Stimulated activated CD4-positive, alpha-beta T cell treated with anti-CD3 and anti-CD28 coated beads, TNF-alpha, amount 100 ng/mL, for 1 hour (primary cell): ENCODE measurements at regions not wholly inside any gene's neighbourhood (a gene's known extent, or its start where the extent isn't known, plus 50 kb on each side); places are given as distances from the start of the nearest gene placed in this dataset.

ENCODE experiments used
- DNase-seq, 3 donors: peaks; one replicate each; pipeline ENCODE4 v3.0.0-alpha.2; 2020; ENCODE audit warnings: low read depth in 3 of 3, low spot score in 1 of 3

DNA sequence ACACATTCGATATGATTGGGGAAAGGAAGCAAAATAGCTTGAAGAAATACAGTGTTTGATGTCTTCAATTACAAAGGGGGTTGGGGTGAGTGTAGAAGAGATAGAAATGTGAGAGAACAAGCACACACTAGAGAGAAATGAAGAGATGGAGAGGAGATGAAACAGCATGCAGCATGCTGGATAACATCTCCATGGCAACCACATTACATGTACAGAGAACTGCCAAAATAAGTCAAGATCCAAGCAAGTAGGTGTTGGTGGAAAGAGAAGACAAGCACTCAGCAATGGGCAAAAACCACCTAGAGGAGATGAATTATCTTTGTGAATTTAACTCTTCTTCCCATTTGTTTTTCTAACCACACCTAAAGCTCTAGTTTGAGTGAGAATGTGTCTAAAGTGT is 289.8 kb downstream of the GRIN2B start:
- no peak for DNase-seq

DNA sequence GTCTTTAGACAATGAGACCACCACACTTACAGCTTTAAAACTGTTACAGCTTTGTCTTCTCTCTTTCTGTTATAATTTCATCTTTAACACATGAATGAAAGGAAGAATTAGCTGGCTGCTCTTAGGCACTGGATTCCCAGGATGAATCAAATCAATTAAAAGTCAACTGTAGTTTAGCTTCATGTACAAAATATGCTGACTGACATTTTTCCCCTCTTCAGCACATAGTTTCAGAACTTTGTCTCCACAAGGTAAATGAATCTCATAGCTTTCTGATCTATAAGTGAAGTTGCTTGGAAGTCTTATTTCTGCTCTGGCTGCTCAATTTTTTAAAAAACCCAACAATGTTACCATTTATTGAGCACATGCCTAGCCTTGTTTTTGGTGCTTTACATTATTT is 293.8 kb downstream of the GRIN2B start:
- no peak for DNase-seq

DNA sequence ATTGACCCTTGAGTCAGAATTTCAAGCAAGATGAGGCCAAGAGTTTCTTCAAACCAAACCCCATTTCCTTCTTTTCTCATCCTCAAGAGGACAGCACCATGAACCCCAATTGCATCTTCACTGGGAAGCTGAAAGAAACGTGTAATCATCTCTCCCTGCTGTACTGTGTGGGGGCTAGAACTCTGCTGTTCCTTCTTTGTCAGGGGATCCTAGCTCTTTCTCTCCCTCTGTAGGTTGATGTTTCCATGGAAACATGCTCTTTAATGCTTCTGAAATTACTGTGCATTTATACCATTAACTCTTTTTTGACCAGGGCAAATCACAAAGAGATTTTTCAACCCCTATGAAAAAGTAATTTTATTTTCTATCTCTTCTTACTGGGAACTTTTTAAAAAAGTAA is 295.1 kb downstream of the GRIN2B start:
- DNase-seq: no peak

DNA sequence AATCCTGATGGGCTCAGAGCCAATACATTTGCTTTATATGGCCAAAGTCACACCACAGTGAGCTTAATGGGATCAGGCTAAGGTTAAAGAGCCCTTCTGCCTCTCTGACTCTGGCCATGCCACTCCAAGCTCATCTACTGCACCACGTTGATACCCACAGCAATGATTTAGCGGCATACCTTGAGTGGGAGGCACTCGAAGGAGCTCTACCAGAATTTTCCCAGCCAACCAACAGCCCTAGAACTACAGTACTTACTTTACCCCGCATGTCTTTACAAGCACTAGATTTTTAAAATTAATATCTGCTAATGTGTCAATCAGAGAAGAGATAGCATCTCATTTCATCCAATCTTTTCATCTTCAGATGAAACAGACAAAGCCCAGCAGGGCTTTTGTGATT is 300.5 kb downstream of the GRIN2B start:
- DNase-seq: no peak

DNA sequence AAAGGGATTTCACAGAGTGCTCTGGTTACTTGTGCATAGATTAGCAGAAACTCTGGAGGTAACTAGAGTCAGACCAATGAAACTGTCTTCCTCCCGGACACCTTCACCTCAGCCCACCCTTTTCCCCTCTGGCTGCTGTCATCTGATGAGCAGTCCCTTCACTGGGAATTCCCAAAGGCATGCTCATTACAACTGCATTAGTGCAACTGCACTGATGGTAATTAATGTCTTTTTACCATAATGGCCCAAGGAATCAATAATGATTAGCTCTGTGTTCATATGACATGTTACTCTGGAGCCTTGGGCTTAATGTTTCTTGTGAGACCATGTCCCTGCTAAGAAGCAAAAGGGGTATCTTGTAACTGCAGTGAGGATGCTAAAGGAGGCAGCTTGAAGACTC is 304.5 kb downstream of the GRIN2B start:
- DNase-seq: no peak

DNA sequence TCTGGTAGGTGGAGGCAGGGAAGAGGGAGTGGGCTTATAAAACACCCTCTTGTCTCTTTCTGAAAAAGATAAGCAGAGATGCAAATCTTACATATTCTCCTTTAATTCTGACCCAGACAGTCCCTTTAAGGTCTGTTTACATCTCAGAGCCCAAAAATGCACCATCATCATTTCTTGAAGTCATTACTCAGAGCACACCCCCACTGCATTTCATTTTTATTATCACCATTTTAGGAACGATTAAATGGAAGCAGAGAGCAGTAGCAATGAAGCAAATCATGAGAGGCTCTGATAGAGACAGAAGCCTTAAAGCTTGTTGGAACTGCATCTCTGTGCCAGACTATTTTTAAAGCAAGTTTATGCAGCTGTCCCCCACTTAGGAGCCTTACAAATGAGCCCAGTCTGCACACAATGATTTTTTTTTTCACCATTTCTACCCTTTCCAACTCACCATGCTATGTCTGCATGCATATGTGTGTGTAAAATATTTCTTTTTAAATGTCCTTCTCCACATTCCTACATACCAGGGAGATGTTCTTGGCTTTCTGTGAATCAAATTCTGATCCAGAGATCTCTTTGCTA is 311.0 kb downstream of the GRIN2B start:
- no peak for DNase-seq

DNA sequence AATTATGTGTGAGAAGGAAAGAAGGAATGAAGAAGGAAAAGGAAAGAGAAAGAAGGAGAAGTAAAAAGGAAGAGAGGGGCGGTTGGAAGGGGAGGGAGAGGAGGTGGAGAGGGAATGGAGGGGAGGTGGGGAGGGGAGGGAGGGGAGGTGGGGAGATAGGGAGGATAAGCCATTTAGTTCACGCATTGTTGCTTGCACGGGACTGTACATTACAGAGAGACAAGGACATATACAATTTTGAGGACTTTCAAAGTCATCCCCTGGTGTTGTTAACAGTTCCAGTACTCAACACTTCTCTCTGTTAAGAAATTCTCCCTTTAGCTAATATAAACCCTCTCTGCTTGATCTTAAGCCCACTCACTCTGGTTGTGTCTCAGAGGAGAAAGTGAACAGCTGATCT is 312.5 kb downstream of the GRIN2B start:
- DNase-seq: no peak

DNA sequence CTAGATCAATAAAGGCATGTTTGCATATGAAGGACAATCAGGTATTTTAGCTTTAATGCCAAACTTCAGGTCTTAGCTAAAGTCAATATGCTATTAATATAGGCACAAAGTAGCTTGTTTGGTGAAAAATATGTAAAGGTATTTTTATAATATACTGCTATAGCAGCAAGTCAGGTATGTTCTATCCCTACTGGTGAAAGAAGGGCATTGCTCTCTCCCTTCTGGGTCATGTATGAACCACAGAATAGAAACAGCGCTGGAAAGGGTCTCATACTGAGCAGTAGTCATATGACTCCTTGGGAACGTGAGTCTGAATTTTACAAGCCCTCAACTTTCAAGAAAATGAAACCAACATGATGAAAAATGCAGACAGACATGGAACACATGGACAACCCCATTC is 314.6 kb downstream of the GRIN2B start:
- no peak for DNase-seq

DNA sequence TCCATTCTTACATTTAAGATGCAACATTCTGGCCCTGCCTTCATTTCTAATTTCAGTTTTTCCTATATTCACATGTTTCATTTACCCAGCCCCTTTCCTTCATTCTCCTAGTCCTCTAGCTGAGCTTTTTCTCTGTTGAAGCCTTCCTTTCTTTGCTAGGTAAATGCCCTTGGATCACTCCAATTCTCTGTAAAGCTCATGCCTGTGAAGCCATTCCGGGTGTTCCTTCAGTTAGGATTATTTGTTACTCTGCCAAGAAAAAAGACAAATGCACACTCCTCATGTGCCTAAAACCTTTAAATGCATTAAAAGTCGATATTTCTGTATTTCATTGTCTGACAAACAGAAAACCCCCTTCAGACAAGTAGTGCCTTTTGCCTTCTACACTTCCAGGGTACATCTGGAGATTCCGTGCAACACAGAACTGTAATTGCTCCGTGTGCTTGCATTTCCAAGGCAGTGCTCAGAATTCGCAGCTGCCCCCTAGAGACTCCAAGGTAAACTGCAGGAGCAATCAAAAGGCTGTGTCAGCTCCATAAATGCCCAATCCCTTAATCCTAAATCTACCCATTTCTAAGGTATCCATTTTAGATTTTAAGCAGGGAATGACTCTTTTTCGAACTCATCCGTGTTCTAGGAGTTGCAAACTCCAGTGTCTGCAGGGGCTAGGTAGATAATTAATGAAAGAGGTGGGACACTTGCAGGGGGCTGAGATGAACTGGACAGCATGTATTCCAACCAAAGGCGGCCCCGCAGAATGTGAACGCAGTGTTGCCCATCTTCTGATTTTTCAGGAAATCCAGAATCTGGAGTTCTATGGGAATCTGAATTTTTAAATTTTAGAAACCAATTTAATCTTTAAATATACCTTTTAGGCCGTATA is 320.2 kb downstream of the GRIN2B start:
- DNase-seq: no peak

DNA sequence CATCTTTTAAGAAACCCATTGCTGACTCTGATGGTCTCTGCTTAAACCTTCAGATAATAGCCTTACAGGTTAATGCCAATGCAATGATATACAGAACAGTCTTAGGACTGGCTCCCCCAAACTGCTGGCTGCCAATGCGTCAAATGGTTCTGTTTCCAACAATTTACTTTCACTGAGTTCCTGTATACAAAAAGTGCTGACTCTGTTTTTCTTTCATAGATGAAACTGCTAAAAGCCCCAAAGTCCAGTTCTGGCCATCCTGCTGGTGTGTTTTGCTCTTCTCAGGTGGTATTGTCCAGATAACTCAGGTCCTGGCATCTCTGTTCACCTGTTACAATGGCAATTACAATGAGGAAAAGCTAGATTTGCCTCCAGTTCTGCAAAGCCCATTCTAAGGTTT is 326.9 kb downstream of the GRIN2B start:
- DNase-seq: no peak

DNA sequence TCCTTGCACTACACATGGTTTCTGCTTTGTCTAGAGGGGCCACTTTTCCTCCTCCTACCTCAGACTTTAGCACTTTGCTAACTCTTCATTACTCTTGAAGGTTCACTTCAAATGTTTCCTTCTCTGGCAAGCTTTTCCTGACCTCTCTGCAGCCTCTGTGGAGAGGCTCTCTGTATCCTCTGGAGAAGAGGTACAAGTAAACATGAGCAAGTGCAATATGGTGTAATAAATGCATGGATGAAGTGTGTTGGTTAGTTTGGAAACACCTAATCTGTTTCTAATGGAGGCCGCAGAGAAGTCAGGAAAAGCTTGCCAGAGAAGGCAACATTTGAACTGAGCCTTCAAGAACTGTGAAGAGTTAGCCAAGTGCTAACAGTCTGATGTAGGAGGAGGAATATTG is 329.3 kb downstream of the GRIN2B start:
- no peak for DNase-seq

DNA sequence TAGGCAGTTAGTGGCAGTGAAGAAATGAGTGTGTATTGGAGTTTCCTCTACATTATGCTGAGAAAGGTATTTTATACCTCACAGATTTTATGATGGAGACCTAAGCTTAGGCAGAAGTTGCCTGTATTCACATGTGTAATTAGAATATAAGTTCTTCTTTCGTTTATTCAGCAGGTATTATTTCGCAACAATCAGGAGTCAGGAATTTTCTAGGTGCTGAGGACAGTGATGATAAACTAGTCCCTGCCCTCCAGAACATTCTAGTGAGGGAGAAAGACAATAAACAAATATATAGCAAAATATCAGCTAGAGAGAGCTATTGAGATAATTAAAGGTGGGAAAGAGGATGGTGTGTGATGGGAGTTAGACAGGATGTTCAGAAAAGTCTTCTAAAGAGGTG is 345.7 kb downstream of the GRIN2B start:
- no peak for DNase-seq

DNA sequence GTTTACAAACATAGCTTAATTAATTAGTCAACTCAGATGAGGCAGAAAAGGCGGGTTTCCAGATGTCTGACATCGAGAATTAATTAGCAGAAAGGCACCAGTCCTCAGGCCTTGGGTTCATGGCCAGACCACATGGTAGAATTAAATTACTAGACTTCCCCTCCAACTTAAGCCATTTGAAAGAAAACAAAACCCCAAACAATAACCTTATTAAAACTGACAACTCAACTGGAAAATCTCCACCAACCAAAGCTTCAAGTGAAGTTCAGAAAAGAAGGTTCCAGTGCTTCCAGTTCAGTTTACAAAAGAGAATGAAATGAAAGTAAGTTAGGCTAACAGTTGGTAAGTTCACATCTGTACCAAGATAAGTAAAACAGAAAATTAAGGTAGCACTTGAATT is 349.5 kb downstream of the GRIN2B start:
- DNase-seq: no peak

DNA sequence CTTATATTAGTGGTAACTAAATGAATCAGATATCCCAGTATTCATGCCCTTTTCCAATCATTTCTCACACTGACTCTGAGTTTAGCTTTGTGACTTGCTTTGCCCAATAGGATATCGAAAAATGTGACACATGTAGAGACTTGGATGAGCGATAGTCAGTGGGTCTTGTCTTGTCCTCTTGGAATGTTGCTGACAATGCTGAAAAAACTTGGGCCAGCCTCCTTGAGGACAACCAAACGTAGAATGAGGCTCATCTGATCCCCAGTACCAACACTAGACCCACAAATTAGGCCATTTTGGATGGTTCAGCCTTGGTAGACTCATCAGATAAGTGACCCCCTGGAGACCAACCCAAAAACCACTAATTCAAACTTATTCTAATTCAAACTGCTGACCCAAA is 351.0 kb downstream of the GRIN2B start:
- no peak for DNase-seq

DNA sequence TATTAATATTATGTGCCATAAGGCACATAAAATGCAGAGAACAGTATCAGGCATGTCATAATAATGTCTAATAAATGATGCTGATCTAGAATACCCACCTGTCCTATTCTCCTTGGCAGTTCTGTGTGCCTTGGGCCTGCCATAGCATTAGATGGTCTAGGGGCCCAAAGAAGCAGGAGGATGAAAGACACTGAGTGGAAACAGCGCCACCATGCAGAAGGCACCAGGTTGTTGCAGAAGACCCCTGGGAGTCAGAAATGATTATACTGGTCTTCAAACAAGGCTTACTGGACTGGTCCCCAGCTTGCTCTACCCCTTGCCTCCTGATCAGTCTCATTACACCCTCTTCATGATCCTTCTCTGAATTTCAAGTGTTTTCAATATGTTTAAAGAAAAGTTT is 353.3 kb downstream of the GRIN2B start:
- no peak for DNase-seq

DNA sequence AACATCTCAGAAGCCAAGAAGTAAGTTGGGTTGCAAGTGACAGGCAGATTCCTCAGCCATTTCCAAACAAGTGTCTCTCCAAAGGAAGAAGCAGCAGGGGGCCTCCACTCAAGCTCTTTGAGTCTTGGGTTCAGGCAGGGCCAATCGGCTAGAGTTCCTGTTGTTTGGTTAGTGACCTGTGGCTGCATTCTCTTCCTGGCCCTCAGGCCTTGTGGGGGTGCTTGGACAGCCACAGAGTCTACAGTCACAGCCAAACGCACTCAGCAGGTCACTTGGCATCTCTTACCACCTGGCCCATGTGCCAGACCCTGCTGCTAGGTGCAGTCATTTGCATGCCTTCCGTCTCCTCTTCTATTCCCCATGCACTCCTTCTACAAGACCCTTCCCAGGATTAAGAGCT is 353.9 kb downstream of the GRIN2B start:
- no peak for DNase-seq

DNA sequence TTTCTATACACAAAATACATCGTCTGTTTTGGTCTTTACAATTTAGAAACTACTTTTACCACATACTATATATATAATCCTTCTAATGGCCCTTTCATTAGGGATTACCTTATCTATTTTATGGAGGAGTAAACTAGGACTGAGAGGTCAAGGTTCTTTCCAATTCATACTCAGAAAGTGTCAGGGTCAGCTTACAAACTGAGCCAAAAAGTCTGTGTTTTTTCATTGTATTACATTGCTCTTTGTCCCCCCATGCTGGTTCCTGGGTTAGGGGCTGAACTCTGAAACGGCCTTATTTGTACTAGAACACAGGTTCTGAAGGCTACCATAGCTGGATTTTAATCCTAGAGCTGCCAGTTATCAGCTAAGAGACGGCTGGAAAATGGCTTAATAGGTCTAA is 368.1 kb downstream of the GRIN2B start:
- no peak for DNase-seq

DNA sequence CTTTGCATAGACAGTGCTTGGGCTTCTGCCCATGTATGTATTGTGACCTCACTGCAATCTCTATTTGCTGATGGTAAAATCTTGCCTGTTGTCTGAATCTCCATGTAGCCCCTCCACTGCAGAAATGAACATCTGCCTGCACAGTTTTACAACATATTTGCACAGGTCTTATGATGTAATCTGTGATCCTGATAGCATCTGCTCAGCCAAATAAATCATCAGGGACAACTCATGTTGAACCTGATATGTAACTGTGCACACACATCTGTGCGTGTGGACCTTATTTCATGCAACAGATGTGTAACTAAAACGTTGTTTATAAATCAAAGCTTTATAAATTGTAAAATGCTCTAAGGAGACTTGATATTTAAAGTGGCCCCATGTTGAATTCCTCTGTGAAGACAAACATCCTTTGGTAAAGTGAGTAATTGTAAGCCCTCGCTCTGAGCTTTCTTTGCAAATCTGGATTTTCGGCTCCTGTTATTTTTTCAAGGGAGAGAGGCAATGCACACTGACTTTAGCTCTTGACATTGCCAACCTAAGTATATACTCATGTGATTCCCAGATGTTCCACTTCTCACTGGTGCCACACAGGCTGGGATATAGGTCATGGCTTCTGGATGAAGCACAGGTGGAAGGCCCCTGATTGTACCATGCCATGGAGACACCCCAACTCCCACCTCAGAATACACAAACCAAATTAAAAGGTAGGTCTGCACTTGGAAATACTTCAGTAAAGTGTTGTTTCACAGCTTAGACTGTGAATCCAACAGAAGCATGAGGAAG is 371.3 kb downstream of the GRIN2B start:
- no peak for DNase-seq

DNA sequence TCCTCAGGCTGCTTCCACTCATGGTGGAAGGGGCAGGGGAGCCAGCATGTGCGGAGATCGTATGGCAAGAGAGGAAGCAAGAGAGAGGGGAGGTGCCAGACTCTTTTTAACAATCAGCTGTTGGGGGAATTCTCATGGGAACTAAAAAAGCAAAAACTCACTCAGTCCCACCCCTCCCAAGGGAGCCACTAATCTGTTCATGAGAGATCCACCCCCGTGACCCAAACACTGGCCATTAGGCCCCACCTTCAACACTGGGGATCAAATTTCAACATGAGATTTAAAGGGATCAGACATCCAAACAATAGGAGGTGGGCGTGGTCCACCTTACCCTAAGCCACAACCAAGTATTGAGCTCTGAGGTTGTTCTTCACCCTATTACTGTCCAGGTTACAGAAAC is 375.1 kb downstream of the GRIN2B start:
- DNase-seq: no peak

DNA sequence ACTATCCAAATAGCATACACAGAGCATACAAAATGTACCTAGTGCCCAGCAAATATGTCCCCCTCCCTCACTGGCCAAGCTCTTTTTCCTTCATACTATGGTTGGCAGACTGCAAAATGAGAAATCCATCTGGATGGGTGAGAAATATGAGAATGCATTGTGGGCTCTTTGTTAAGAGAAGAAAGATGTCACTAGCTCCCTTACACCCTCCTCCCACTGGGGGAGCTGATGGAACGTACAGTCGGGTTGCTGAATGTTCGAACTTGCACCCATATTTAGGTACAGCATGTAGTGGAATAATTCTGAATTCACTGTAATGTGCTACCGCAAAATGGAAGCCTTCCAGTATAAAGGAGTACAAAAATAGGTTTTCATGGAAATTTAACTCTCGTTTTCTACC is 377.4 kb downstream of the GRIN2B start:
- DNase-seq: no peak

DNA sequence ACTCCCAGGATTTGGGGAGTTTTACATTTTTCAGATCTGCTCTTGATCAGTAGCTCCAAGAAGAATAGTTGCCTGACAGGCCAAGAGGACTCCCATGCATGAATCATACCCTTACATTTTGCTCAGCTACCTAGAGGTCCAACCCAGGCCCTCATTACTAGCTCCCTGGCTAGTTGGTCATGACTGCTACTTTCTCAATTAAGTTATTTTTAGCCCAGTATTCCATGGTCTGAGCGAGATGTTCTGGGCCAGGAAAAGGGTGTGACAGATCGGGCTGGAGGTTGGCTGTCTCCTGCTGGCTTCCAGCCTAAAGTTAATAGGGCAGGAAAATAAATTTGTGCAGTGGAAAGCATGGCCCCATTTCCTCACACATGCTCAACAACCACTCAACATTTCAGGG is 379.2 kb downstream of the GRIN2B start:
- DNase-seq: no peak

DNA sequence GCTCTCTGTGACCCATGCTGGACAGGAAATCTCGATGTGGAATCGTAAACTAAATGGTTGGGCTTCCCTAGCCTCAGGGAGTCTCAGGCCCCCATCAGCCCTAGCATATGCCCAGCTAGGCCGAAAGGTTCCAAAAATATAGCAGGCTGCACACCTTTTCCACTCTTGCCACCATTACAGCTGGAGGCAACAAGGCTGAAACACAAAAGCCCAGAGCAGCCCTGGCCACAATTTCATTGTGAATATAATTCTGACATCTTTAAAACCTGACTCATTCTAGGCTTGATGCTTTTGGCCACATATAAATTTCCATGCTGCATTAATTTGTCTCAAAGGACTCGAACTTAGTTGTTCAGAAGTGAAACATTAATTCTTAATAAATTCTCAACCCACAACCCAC is 382.2 kb downstream of the GRIN2B start:
- no peak for DNase-seq
